MM.1S (cell line): ENCODE measurements at regions not wholly inside any gene's neighbourhood (a gene's known extent, or its start where the extent isn't known, plus 50 kb on each side); places are given as distances from the start of the nearest gene placed in this dataset.
A peak's percentile ranks its signal among the peaks of the same experiment; 100 is the strongest.

Source experiments
- DNase-seq: peaks from one replicate; pipeline ENCODE4 v3.0.0-alpha.2; 2015
- H2AFZ ChIP-seq: fragments of 300-600 bp; sonication (generic); 2 replicates; pipeline ENCODE4 v1.6.0; 2016; ENCODE audit warnings: antibody characterized with exemption, low read length
- H3F3A ChIP-seq: fragments of 300-600 bp; sonication (generic); 2 replicates; pipeline ENCODE4 v1.6.1; 2016; ENCODE audit warnings: mild to moderate bottlenecking, antibody characterized with exemption, low read length, moderate library complexity, mixed read lengths; ENCODE audit not compliant: insufficient read depth
- H3K27ac ChIP-seq: fragments of 300-600 bp; sonication (generic); 2 replicates; pipeline ENCODE4 v1.5.1; 2016; ENCODE audit warnings: mild to moderate bottlenecking, low read length
- H3K27me3 ChIP-seq: fragments of 300-600 bp; sonication (generic); replicated peaks from 2 replicates; pipeline ENCODE4 v1.6.0; 2016; ENCODE audit warnings: low read length; ENCODE audit not compliant: insufficient read depth
- H3K36me3 ChIP-seq: fragments of 300-600 bp; sonication (generic); replicated peaks from 2 replicates; pipeline ENCODE4 v1.6.1; 2016; ENCODE audit warnings: mild to moderate bottlenecking, low read length, mixed read lengths; ENCODE audit not compliant: insufficient read depth
- H3K4me1 ChIP-seq: fragments of 300-600 bp; sonication (generic); 2 replicates; pipeline ENCODE4 v1.6.1; 2016; ENCODE audit warnings: low read length, mixed read lengths
- H3K4me2 ChIP-seq: fragments of 300-600 bp; sonication (generic); 2 replicates; pipeline ENCODE4 v1.6.0; 2016; ENCODE audit warnings: low read depth, low read length
- H3K4me3 ChIP-seq: fragments of 300-600 bp; sonication (generic); 2 replicates; pipeline ENCODE4 v1.5.1; 2016; ENCODE audit warnings: low read length, mixed read lengths
- H3K79me2 ChIP-seq: fragments of 300-600 bp; sonication (generic); 2 replicates; pipeline ENCODE4 v1.6.1; 2016; ENCODE audit warnings: mixed run types, low read length, mixed read lengths
- H3K9ac ChIP-seq: fragments of 300-600 bp; sonication (generic); 2 replicates; pipeline ENCODE4 v1.6.1; 2016; ENCODE audit warnings: low read length, mixed read lengths
- H3K9me2 ChIP-seq: fragments of 300-600 bp; sonication (generic); replicated peaks from 2 replicates; pipeline ENCODE4 v1.6.1; 2016; ENCODE audit warnings: mild to moderate bottlenecking, low read length, mixed read lengths; ENCODE audit not compliant: insufficient read depth
- H3K9me3 ChIP-seq: fragments of 300-600 bp; sonication (generic); replicated peaks from 2 replicates; pipeline ENCODE4 v1.6.1; 2016; ENCODE audit warnings: mild to moderate bottlenecking, low read length, mixed read lengths; ENCODE audit not compliant: insufficient read depth
- H4K20me1 ChIP-seq: fragments of 300-600 bp; sonication (generic); 2 replicates; pipeline ENCODE4 v1.6.1; 2016; ENCODE audit warnings: mild to moderate bottlenecking, low read length, moderate library complexity, mixed read lengths; ENCODE audit not compliant: insufficient read depth
- EZH2 ChIP-seq: fragments of 300-600 bp; sonication (generic); optimal IDR thresholded peaks from 2 replicates; pipeline ENCODE3; 2017; ENCODE audit warnings: low read depth, mild to moderate bottlenecking, antibody characterized with exemption, low read length, mixed read lengths
- EZH2phosphoT487 ChIP-seq: fragments of 300-600 bp; sonication (generic); IDR thresholded peaks from 2 replicates; pipeline ENCODE4 v1.6.1; 2018; ENCODE audit warnings: antibody characterized with exemption, low read length
- TF ChIP-seq, protein P1 (sequence below): fragments of 300-600 bp; sonication (generic); IDR thresholded peaks from 2 replicates; pipeline ENCODE4 v1.5.1; 2016; ENCODE audit warnings: antibody characterized with exemption, low read length, mixed read lengths

DNA sequence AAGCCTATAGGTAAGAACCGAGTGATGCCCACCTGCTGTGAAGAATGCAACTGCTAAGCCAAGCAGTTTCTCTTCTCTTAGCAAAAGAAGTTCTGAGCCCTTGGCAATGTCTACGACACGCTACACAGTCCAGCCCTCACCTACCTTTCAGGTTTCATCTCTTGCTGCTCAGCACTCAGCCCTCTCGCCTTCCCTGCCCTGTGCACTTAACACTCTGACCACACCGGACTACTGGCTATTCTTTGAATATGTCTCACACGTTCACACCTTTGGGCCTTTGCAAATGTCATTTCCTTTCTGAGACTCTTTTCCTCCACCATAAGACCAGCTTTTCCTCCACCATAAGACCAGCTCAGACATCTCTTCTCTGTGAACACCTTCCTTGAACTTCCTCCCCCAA lies 67.0 kb upstream of the ITGB1 start:
- Histone ChIP-seq H3K27ac (peak overlapping the region; percentile 35; the same call in 1 of the 2 replicates), H3K9ac (no peak overlapping the region), H3K4me2 (no peak overlapping the region), H3K4me1 (peaks cover 5% of the 10 kb centered on the region; the same call in 1 of the 2 replicates), H3K4me3 (no peak overlapping the region), H3K9me3 (no peaks in the 10 kb centered on the region), H3K79me2 (no peaks in the 10 kb centered on the region), H4K20me1 (no peaks in the 10 kb centered on the region), H3K9me2 (no peaks in the 10 kb centered on the region), H3K27me3 (no peaks in the 10 kb centered on the region), H3F3A (no peaks in the 10 kb centered on the region), H3K36me3 (no peaks in the 10 kb centered on the region), H2AFZ (no peak overlapping the region)
- TF ChIP-seq, protein P1, sequence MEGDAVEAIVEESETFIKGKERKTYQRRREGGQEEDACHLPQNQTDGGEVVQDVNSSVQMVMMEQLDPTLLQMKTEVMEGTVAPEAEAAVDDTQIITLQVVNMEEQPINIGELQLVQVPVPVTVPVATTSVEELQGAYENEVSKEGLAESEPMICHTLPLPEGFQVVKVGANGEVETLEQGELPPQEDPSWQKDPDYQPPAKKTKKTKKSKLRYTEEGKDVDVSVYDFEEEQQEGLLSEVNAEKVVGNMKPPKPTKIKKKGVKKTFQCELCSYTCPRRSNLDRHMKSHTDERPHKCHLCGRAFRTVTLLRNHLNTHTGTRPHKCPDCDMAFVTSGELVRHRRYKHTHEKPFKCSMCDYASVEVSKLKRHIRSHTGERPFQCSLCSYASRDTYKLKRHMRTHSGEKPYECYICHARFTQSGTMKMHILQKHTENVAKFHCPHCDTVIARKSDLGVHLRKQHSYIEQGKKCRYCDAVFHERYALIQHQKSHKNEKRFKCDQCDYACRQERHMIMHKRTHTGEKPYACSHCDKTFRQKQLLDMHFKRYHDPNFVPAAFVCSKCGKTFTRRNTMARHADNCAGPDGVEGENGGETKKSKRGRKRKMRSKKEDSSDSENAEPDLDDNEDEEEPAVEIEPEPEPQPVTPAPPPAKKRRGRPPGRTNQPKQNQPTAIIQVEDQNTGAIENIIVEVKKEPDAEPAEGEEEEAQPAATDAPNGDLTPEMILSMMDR = no peak
- TF ChIP-seq EZH2 = no peak
- peak; percentile 74 for DNase-seq

DNA sequence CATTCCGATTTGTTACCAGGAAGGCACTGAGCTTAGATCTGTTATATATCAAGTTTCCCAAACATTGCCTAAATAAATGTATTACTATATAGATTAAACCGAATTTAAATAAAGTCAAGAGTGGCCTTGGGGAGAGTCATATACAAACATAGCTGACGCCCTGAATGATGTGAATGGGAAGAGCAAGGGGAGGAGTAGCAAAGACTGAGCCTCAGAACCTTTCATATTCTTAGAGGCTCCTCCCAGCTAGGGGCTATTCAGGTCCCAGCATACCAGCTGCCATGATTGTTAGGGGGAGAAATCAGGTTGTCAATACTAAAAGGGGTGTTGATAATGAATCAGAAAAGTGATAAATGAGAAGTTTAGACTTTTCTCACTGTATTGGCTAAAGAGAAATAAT lies 64.7 kb upstream of the ITGB1 start:
- Histone ChIP-seq H3K4me2 (no peak overlapping the region), H3K9me3 (no peaks in the 10 kb centered on the region), H3K36me3 (no peaks in the 10 kb centered on the region), H3K27ac (no peak overlapping the region), H3K4me1 (peaks cover 5% of the 10 kb centered on the region; the same call in 1 of the 2 replicates), H3K79me2 (no peaks in the 10 kb centered on the region), H3K9ac (no peak overlapping the region), H2AFZ (no peak overlapping the region), H3F3A (no peaks in the 10 kb centered on the region), H3K4me3 (no peak overlapping the region), H4K20me1 (no peaks in the 10 kb centered on the region), H3K27me3 (no peaks in the 10 kb centered on the region), H3K9me2 (no peaks in the 10 kb centered on the region)
- TF ChIP-seq EZH2 = no peak
- TF ChIP-seq EZH2phosphoT487 = no peak
- TF ChIP-seq, protein P1 = no peak
- DNase-seq = no peak

DNA sequence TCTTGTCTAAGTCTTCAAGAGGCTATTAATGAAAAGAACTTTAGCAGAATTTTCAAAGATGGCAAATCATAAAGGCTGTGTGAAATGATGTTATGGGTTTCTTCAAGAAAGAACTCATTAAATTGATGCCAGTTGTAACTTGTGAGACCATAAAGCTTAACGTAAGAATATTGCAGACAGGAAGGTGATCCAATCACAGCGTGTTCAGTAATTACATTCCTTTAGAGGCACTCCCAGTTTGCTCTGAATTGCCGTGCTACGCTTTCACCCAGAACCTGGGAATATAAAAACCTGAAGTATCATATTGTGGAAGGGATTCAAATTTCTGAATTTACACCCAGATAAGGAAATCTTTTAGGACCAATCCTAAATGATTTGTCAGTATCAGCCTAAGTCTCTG lies 64.1 kb upstream of the ITGB1 start:
- peaks cover 5% of the 10 kb centered on the region; the same call in 1 of the 2 replicates for H3K4me1 ChIP-seq
- no peaks in the 10 kb centered on the region for H3K27me3 ChIP-seq
- no peaks in the 10 kb centered on the region for H3F3A ChIP-seq
- no peak overlapping the region for H3K4me2 ChIP-seq
- no peaks in the 10 kb centered on the region for H3K9me2 ChIP-seq
- no peak for TF ChIP-seq EZH2phosphoT487
- TF ChIP-seq, protein P1 = no peak
- H2AFZ ChIP-seq = no peak overlapping the region
- H3K4me3 ChIP-seq = no peak overlapping the region
- H3K27ac ChIP-seq = no peak overlapping the region
- no peak for DNase-seq
- H3K9ac ChIP-seq = no peak overlapping the region
- no peaks in the 10 kb centered on the region for H3K79me2 ChIP-seq
- H4K20me1 ChIP-seq = no peaks in the 10 kb centered on the region
- H3K9me3 ChIP-seq = no peaks in the 10 kb centered on the region
- H3K36me3 ChIP-seq = no peaks in the 10 kb centered on the region
